Endothelial cell of umbilical vein (primary cell): ENCODE measurements at regions not wholly inside any gene's neighbourhood (a gene's known extent, or its start where the extent isn't known, plus 50 kb on each side); places are given as distances from the start of the nearest gene placed in this dataset.

ENCODE experiments used
- BruUV-seq: library from RNA; stranded (reverse); fragments of 400-500 nt; replicated peaks from 2 replicates; lab custom pipeline; 2021; lab: Mats Ljungman, UMichigan
- CTCF ChIA-PET: fragments of 300-600, 350-600 bp; sonication (Branson Sonifier 250); formaldehyde crosslinking; loops from one replicate; lab custom pipeline; 2021; ENCODE audit warnings: antibody characterized with exemption, inconsistent platforms; lab: Charles Lee
- POLR2A ChIA-PET: fragments of 300-600, 350-600 bp; sonication (Branson Sonifier 250); formaldehyde crosslinking; loops from one replicate; lab custom pipeline; 2021; ENCODE audit warnings: antibody characterized with exemption, inconsistent platforms; lab: Charles Lee
- DNase-seq: peaks from one replicate; pipeline ENCODE4 v3.0.0-alpha.2; 2011; ENCODE audit warnings: low read depth, low spot score
- FAIRE-seq: peaks from 2 replicates; lab custom pipeline; 2011; peaks lifted over from hg19 to GRCh38; lab: Jason Lieb, UNC
- H2AFZ ChIP-seq: 2 replicates; pipeline ENCODE4 v1.6.0; 2012; ENCODE audit warnings: low read depth, low read length, control low read depth, inconsistent platforms
- H3K27ac ChIP-seq: 2 replicates; pipeline ENCODE4 v1.5.1; 2011; ENCODE audit warnings: low read depth, mild to moderate bottlenecking, control low read depth, low read length, moderate library complexity; ENCODE audit not compliant: insufficient read depth
- H3K27me3 ChIP-seq, 2 experiments: 2 replicates each; pipeline versions ENCODE4 v1.6.0 to v1.6.1; 2011; ENCODE audit warnings: low read length in 2 of 2, mixed read lengths in 1 of 2; ENCODE audit not compliant: control insufficient read depth in 2 of 2, insufficient read depth in 2 of 2
- H3K36me3 ChIP-seq, 2 experiments: 2 replicates in 1 of 2; 3 replicates in 1 of 2; pipeline ENCODE4 v1.5.1; 2011; ENCODE audit warnings: low read length in 2 of 2, mild to moderate bottlenecking in 1 of 2, moderate library complexity in 1 of 2; ENCODE audit not compliant: control insufficient read depth in 2 of 2, insufficient read depth in 2 of 2; ENCODE audit errors: extremely low read depth in 1 of 2
- H3K4me1 ChIP-seq: 3 replicates; pipeline ENCODE4 v1.5.1; 2011; ENCODE audit warnings: mild to moderate bottlenecking, low read length; ENCODE audit not compliant: control insufficient read depth, insufficient read depth; ENCODE audit errors: extremely low read depth
- H3K4me2 ChIP-seq: 2 replicates; pipeline ENCODE4 v1.6.1; 2011; ENCODE audit warnings: low read length, control low read depth, mixed read lengths; ENCODE audit not compliant: insufficient read depth
- H3K4me3 ChIP-seq, 3 experiments: fragments of 200-600 bp in 1 of 3; sonication (generic), shearing (Covaris generic) in 1 of 3; replicated peaks in 1 of 3; 2 replicates each; pipeline ENCODE4 v1.5.1; 2011 to 2016; ENCODE audit warnings: control low read depth in 3 of 3, low read length in 3 of 3, mild to moderate bottlenecking in 2 of 3, inconsistent platforms in 1 of 3, low read depth in 1 of 3, moderate library complexity in 1 of 3; ENCODE audit not compliant: insufficient read depth in 1 of 3
- H3K79me2 ChIP-seq: 2 replicates; pipeline ENCODE4 v1.6.0; 2012; ENCODE audit warnings: low read length, inconsistent platforms; ENCODE audit not compliant: control insufficient read depth, insufficient read depth
- H3K9ac ChIP-seq: replicated peaks from 2 replicates; pipeline ENCODE3; 2011; ENCODE audit warnings: low read length, control low read depth; ENCODE audit not compliant: insufficient read depth; ENCODE audit errors: extremely low read depth
- H3K9me1 ChIP-seq: replicated peaks from 3 replicates; pipeline ENCODE4 v1.6.0; 2011; ENCODE audit warnings: mild to moderate bottlenecking, low read length; ENCODE audit not compliant: control insufficient read depth, insufficient read depth; ENCODE audit errors: extremely low read depth
- H3K9me3 ChIP-seq: replicated peaks from 2 replicates; pipeline ENCODE4 v1.5.1; 2012; ENCODE audit warnings: low read length, inconsistent platforms; ENCODE audit not compliant: control insufficient read depth, insufficient read depth
- H4K20me1 ChIP-seq: replicated peaks from 2 replicates; pipeline ENCODE3; 2011; ENCODE audit warnings: mild to moderate bottlenecking, low read length; ENCODE audit not compliant: control insufficient read depth, insufficient read depth; ENCODE audit errors: extremely low read depth
- EZH2 ChIP-seq: IDR thresholded peaks from 2 replicates; pipeline ENCODE4 v1.6.1; 2012; ENCODE audit warnings: borderline replicate concordance, low read depth, mild to moderate bottlenecking, moderate library complexity, low read length, inconsistent platforms; ENCODE audit not compliant: severe bottlenecking
- FOS ChIP-seq: IDR thresholded peaks from 2 replicates; pipeline ENCODE4 v1.6.1; 2011; ENCODE audit warnings: mild to moderate bottlenecking, low read length, moderate library complexity, borderline replicate concordance; ENCODE audit not compliant: insufficient read depth
- GATA2 ChIP-seq: IDR thresholded peaks from 2 replicates; pipeline ENCODE4 v1.7.0; 2011; ENCODE audit warnings: low read depth, mild to moderate bottlenecking, moderate library complexity, mixed read lengths, low read length; ENCODE audit not compliant: insufficient read length, insufficient read depth
- JUN ChIP-seq: IDR thresholded peaks from 2 replicates; pipeline ENCODE4 v1.6.1; 2011; ENCODE audit warnings: borderline replicate concordance, low read depth; ENCODE audit not compliant: insufficient read length, insufficient read depth
- MYC ChIP-seq: IDR thresholded peaks from one replicate; pipeline ENCODE4 v1.6.1; 2011; ENCODE audit warnings: mild to moderate bottlenecking, low read depth, low read length
- POLR2A ChIP-seq: IDR thresholded peaks from 2 replicates; pipeline ENCODE4 v1.6.1; 2012; ENCODE audit warnings: low read depth, mild to moderate bottlenecking, control low read depth, low read length
- POLR2AphosphoS5 ChIP-seq: IDR thresholded peaks from 2 replicates; pipeline ENCODE4 v1.6.1; 2012; ENCODE audit warnings: low read depth, mild to moderate bottlenecking, control low read depth, low read length, moderate library complexity; ENCODE audit not compliant: insufficient read depth
- dilution Hi-C: fragments of 300-500 bp; cut with MboI; formaldehyde crosslinking; loops from one replicate; pipeline ENCODE4 v1.15.0; 2019; ENCODE audit warnings: low sequenced_read_pairs; ENCODE audit not compliant: extremely low pct_ligation_motif_present
- intact Hi-C: fragments of 100-400 bp; cut with micrococcal nuclease; formaldehyde crosslinking; loops from one replicate; pipeline ENCODE4 v1.10.0; 2022
- TF ChIP-seq, protein P1 (sequence below), 2 donors: IDR thresholded peaks; 1 replicate in 1 of 2; 2 replicates in 1 of 2; pipeline ENCODE4 v1.5.1; 2011; ENCODE audit warnings: low read length in 2 of 2, mild to moderate bottlenecking in 2 of 2, moderate library complexity in 2 of 2, control low read depth in 1 of 2, inconsistent platforms in 1 of 2, low read depth in 1 of 2; ENCODE audit not compliant: insufficient read depth in 1 of 2; ENCODE audit errors: extremely low read depth in 1 of 2
- TF ChIP-seq, protein P2 (sequence below): IDR thresholded peaks from 2 replicates; pipeline ENCODE4 v1.6.1; 2011; ENCODE audit not compliant: insufficient read depth, insufficient read length

DNA sequence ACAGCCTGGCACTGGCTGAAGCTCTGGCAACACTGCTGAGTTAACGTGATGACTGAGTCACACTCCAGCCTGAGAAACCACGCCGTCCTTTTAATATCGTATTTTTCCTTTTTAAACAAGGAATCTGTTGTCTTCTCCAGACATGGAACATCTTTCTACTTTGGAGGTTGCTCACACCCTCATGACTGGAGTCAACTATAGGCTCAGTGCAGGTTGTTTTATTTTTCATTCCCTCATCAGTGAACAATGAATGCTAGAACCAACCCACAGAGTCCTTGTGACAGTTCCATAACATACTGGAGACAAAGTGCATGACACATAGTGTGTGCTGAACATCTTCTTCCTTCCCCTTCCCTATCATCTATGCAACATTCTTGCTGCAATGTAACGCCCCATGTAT is 76.8 kb upstream of the CPEB2 start:
- no peak overlapping the region for H3K9ac ChIP-seq
- no peaks in the 10 kb centered on the region for H3K27me3 ChIP-seq
- H3K36me3 ChIP-seq: no peaks in the 10 kb centered on the region
- DNase-seq: no peak
- no peaks in the 10 kb centered on the region for H3K4me1 ChIP-seq
- FAIRE-seq: no peak
- H4K20me1 ChIP-seq: no peaks in the 10 kb centered on the region
- H3K27ac ChIP-seq: no peak overlapping the region
- no peak overlapping the region for H3K4me2 ChIP-seq
- CTCF ChIA-PET: no interaction called here
- intact Hi-C loops (no loop called here), dilution Hi-C loops (no loop called here)
- no TSS peak for BruUV-seq
- POLR2A ChIA-PET: no interaction called here
- no peak overlapping the region for H3K4me3 ChIP-seq
- H3K9me3 ChIP-seq: no peaks in the 10 kb centered on the region
- no peak overlapping the region for H2AFZ ChIP-seq
- H3K9me1 ChIP-seq: no peaks in the 10 kb centered on the region
- TF ChIP-seq FOS (no peak), POLR2A (no peak), EZH2 (no peak), GATA2 (no peak), JUN (no peak), MYC (no peak), POLR2AphosphoS5 (no peak)
- TF ChIP-seq, protein P1, sequence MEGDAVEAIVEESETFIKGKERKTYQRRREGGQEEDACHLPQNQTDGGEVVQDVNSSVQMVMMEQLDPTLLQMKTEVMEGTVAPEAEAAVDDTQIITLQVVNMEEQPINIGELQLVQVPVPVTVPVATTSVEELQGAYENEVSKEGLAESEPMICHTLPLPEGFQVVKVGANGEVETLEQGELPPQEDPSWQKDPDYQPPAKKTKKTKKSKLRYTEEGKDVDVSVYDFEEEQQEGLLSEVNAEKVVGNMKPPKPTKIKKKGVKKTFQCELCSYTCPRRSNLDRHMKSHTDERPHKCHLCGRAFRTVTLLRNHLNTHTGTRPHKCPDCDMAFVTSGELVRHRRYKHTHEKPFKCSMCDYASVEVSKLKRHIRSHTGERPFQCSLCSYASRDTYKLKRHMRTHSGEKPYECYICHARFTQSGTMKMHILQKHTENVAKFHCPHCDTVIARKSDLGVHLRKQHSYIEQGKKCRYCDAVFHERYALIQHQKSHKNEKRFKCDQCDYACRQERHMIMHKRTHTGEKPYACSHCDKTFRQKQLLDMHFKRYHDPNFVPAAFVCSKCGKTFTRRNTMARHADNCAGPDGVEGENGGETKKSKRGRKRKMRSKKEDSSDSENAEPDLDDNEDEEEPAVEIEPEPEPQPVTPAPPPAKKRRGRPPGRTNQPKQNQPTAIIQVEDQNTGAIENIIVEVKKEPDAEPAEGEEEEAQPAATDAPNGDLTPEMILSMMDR (IDR thresholded peaks at IDR 0.05; ENCODE audit: extremely low read depth in 1 of 2, insufficient read depth in 1 of 2, low read depth in 1 of 2, low read length in 2 of 2): no peak
- TF ChIP-seq, protein P2, sequence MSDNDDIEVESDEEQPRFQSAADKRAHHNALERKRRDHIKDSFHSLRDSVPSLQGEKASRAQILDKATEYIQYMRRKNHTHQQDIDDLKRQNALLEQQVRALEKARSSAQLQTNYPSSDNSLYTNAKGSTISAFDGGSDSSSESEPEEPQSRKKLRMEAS: no peak
- no peaks in the 10 kb centered on the region for H3K79me2 ChIP-seq
